ENCODE measurements at regions not wholly inside any gene's neighbourhood (a gene's known extent, or its start where the extent isn't known, plus 50 kb on each side); places are given as distances from the start of the nearest gene placed in this dataset.
A peak's percentile ranks its signal among the peaks of the same experiment; 100 is the strongest.

- Histone ChIP-seq H3K36me3 (no peaks in the 10 kb centered on the region), H3K4me1 (no peaks in the 10 kb centered on the region), H3K4me3 (no peak overlapping the region), H3K9me3 (peaks cover 0 to 10% (median 3%) of the 10 kb centered on the region in 4 donors), H3K27me3 (no peaks in the 10 kb centered on the region), H3K27ac (no peak overlapping the region)
- TF ChIP-seq, protein P1, sequence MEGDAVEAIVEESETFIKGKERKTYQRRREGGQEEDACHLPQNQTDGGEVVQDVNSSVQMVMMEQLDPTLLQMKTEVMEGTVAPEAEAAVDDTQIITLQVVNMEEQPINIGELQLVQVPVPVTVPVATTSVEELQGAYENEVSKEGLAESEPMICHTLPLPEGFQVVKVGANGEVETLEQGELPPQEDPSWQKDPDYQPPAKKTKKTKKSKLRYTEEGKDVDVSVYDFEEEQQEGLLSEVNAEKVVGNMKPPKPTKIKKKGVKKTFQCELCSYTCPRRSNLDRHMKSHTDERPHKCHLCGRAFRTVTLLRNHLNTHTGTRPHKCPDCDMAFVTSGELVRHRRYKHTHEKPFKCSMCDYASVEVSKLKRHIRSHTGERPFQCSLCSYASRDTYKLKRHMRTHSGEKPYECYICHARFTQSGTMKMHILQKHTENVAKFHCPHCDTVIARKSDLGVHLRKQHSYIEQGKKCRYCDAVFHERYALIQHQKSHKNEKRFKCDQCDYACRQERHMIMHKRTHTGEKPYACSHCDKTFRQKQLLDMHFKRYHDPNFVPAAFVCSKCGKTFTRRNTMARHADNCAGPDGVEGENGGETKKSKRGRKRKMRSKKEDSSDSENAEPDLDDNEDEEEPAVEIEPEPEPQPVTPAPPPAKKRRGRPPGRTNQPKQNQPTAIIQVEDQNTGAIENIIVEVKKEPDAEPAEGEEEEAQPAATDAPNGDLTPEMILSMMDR (IDR thresholded peaks at IDR 0.05) = peak in 1 of 6 experiments; percentile 16
- no peak for TF ChIP-seq POLR2A (IDR thresholded peaks at IDR 0.05)
- DNase-seq = no peak
- ATAC-seq (ENCODE audit: low FRiP score in 2 of 2) = no peak
- WGBS, 2 donors = 82 to 90% methylated on average over 1 of the region's 1 CpG
Measured at GRCh38 chr4:11497212-11497806, 68.6 kb upstream of the HS3ST1 start.

DNA sequence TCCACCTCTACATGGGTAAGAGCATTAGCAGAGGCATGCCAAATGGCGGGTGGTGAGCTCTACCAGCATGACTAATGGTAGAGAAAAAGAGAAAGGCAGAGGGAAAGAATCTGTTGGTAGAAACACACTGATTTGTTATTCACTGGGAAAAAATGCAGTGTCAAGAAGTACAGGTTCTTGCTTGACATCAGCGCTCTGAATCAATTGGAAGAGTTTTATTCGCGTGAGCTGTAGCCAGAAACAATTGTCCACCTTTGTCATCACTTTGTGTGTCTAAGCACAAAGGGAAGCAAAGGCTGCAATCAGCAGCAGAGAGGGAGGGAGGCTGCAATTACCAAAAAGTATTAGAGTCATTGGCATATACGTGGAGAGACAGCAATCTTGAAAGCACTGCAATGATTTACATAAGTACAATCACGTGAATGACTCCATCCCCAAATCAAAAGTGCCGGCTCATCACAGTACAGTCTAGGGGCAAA, 67.7 kb upstream of the HS3ST1 start:
- H3K4me1 ChIP-seq = no peaks in the 10 kb centered on the region
- no peak overlapping the region for H3K4me3 ChIP-seq
- 86 to 88% methylated on average over 7 of the region's 7 CpGs for WGBS, 2 donors
- no peaks in the 10 kb centered on the region for H3K27me3 ChIP-seq
- ATAC-seq (ENCODE audit: low FRiP score in 2 of 2) (no peak), DNase-seq (no peak)
- no peak overlapping the region for H3K27ac ChIP-seq
- H3K36me3 ChIP-seq = no peaks in the 10 kb centered on the region
- TF ChIP-seq POLR2A (IDR thresholded peaks at IDR 0.05) (peak in 1 of 4 donors; percentile 19), EP300 (IDR thresholded peaks at IDR 0.05) (no peak)
- H3K9me3 ChIP-seq = peaks cover 0 to 10% (median 3%) of the 10 kb centered on the region in 4 donors

DNA sequence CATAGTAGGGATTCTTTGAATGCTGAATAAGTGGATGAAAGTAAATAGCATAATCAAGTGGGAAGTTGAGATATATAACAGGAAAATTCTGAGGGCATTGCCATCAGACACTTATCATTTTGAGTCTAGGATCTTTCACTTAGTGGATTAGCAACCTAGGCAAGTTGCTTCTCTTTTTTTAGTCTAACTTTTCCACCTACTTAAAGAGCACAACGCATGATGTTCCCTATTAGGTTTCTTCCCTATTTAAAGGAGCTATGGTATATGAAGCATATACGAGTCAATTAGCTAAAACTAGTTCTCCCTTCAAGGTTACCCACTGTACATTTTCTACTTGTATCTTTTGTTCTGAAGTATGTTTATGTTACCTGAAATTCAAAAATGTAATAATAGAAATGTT, 67.1 kb upstream of the HS3ST1 start:
- TF ChIP-seq, protein P1 (IDR thresholded peaks at IDR 0.05) = no peak
- TF ChIP-seq POLR2AphosphoS5 (IDR thresholded peaks at IDR 0.05) (no peak), POLR2A (IDR thresholded peaks at IDR 0.05) (no peak), EP300 (IDR thresholded peaks at IDR 0.05) (no peak)
- Histone ChIP-seq H3K27ac (no peak overlapping the region), H3K27me3 (no peaks in the 10 kb centered on the region), H3K36me3 (no peaks in the 10 kb centered on the region), H3K9me3 (peaks cover 0 to 10% (median 3%) of the 10 kb centered on the region in 4 donors), H3K4me1 (no peaks in the 10 kb centered on the region), H3K4me3 (no peak overlapping the region)
- DNase-seq = no peak
- 71 to 86% methylated on average over 2 of the region's 2 CpGs for WGBS, 2 donors
- no peak for ATAC-seq (ENCODE audit: low FRiP score in 2 of 2)

DNA sequence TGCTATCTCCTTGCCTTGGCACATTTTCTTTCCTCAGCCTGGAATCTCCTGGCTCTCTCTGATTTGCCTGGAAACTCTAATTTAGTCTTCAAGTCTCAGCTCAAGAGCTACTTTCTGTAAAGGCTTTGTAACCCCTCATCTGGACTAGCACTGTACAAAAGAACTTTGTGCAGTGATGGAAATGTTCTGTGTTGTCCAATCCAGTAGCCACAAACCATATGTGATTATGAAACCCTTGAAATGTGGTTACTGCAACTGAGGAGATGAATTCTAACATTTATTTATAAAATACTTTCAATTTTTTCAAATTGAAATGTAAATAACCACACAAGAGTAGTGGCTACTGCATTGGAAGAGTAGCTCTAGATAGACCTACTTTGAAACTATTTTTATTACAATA, 66.6 kb upstream of the HS3ST1 start:
- Histone ChIP-seq H3K4me3 (no peak overlapping the region), H3K27ac (no peak overlapping the region), H3K4me1 (no peaks in the 10 kb centered on the region), H3K27me3 (no peaks in the 10 kb centered on the region), H3K9me3 (peaks cover 0 to 10% (median 3%) of the 10 kb centered on the region in 4 donors), H3K36me3 (no peaks in the 10 kb centered on the region)
- ATAC-seq (ENCODE audit: low FRiP score in 2 of 2) (no peak), DNase-seq (no peak)
- TF ChIP-seq POLR2A (IDR thresholded peaks at IDR 0.05) (no peak), EP300 (IDR thresholded peaks at IDR 0.05) (no peak)
- TF ChIP-seq, protein P1 (IDR thresholded peaks at IDR 0.05) = no peak

- no peak for ATAC-seq (ENCODE audit: low FRiP score in 2 of 2)
- Histone ChIP-seq H3K27me3 (no peaks in the 10 kb centered on the region), H3K4me1 (no peaks in the 10 kb centered on the region), H3K4me3 (no peak overlapping the region), H3K9me3 (peaks cover 0 to 10% (median 3%) of the 10 kb centered on the region in 4 donors), H3K27ac (no peak overlapping the region), H3K36me3 (no peaks in the 10 kb centered on the region)
- TF ChIP-seq POLR2A (IDR thresholded peaks at IDR 0.05) = no peak
- no peak for TF ChIP-seq EP300 (IDR thresholded peaks at IDR 0.05)
- no peak for TF ChIP-seq POLR2AphosphoS5 (IDR thresholded peaks at IDR 0.05)
- TF ChIP-seq, protein P1 (IDR thresholded peaks at IDR 0.05) = no peak
- no peak for DNase-seq
- WGBS, 2 donors = 76 to 77% methylated on average over 3 of the region's 3 CpGs
Measured at GRCh38 chr4:11494232-11494631, 65.5 kb upstream of the HS3ST1 start.
